M059J (cell line): ENCODE measurements at regions not wholly inside any gene's neighbourhood (a gene's known extent, or its start where the extent isn't known, plus 50 kb on each side); places are given as distances from the start of the nearest gene placed in this dataset.
"Not testable (repeated sequence)": the region's sequence is repeated elsewhere in the genome, so short reads cannot be mapped to it uniquely, and the experiment has no call there.

Experiments
- DNase-seq: peaks from one replicate; pipeline ENCODE4 v3.0.0-alpha.2; 2012; ENCODE audit warnings: low read depth

DNA sequence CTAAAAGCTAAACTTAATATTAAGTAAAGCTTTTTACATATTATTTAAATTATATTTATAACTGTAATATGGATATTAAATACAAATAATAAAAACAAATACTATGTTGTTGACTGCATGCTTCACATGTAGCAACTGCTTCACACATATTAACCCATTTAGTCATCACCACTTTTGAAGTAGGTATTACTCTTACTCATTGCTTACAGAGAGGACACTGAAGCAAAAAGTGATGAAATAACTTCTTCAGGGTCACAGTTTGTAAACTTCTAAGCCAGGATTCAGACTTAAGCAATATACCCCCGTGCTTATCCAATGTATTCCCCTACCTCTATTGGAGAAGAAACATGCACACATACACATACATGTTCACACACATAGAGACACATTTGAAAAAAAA is 166.6 kb downstream of the DKK2 start:
- DNase-seq = peak; percentile 27

GRCh38 chr4:106868381-106869035 is 167.6 kb downstream of the DKK2 start:
- peak; percentile 24 for DNase-seq

DNA sequence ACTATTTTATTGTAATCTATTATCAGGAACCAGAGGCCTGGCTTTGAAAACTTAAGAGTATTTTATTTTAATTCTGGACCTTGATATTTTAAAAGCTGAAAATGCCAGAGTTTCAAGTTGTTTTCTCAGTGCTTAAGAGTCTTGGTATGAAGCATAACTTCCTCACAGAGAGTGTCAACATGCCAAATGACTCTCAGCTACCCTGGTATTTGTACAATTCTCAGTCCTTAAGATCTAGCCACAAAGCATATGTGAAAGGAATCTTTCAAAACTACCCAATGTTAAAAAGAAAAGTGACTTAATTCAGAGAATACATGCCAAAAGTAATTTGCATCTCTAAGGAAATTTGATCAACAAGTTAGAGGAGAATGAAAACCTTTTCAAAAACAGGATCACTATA is 171.9 kb downstream of the DKK2 start:
- DNase-seq = peak; percentile 2

DNA sequence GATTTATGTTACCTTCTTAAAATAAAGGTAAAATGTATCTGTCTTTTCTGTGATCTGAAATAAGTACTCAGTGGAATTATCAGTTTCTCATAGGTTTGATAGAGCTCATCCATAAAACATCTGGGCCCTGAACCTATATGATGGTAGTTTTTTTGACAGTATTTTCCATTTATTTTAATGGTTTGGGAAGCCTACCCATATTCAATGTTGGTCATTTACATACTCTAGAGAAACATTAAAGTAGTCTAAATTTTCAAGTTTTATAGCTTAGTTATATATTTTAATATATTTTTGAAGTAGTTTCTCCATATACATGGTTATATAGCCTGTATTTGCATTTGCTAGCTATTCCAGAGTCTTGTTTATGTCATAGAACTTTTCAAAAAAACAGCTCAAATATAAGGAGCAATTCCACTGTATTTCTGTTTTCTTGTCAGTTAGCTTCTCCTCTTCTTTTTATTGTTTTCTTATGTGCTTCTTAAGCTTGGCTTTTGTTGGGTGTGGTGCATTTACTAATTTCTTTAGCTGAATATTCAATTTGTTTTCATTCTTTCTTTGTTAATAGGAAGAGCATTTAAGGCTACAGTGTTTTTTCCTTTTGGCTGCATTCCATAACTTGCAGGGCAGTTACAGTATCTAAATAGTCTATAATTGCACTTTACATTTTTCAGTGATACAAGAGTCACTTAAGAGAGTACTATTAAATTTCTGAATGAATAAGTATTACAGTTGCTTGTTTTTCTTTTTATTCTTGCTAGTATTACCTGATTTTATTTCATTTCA is 181.4 kb downstream of the DKK2 start:
- no peak for DNase-seq

DNA sequence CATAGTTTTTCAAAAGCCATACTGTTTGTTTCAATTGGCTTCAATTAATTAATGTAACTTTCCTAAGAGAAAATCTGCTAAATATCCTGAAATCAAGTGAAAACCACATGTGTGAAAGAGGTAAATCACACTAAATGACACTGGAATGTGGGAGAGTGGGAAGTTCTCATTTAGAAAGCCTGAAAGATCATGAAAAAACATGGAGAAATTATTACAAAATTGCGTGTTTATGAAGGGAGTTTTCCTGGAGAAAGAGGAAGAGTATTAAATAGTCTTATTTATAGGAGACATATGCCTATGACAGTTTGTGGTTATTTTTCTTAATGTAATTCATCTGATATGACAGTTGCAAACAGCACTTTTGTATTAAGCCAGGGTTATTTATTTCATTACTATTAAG is 183.7 kb downstream of the DKK2 start:
- DNase-seq = no peak

- no peak for DNase-seq
Measured at GRCh38 chr4:106851726-106852125, 184.4 kb downstream of the DKK2 start.

DNA sequence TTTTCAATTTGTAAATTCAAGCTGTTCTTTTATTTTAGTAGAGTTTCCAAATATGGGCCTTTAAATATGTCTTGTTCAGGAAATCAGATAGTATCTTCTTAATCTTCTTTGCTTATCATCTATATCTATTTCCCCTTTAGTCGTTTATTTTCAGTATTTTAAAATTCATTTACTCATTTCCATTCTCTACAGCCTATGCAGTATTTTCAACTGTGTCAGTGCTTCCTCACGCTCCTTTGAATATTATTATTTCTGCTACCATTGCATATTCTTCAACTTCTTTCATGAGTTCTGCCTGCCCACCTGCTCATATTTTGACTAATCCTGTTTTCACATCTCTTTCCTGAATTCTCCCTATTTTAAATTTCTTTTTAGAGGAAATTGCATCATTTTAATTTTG is 185.4 kb downstream of the DKK2 start:
- no peak for DNase-seq

DNA sequence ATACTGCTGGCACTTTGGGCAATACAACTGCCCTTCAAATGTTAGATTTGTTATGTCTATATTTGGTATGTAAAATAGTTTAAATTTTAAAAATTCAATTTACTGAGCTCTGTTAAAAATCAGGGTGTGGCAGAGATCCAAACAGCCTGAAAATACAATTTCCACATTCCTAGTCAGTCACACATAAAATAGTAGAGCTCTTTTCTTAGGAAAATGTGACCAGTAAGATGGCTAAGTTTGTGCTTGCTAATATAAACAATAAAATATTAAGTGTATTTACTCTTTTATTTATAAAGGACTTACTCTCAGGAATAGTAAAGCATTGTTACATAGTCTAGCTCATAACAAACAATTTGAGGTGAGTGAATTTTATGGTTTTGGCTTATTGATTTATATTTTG is 200.2 kb downstream of the DKK2 start:
- no peak for DNase-seq

- no peak for DNase-seq
Measured at GRCh38 chr4:106830879-106831278, 205.2 kb downstream of the DKK2 start.

DNA sequence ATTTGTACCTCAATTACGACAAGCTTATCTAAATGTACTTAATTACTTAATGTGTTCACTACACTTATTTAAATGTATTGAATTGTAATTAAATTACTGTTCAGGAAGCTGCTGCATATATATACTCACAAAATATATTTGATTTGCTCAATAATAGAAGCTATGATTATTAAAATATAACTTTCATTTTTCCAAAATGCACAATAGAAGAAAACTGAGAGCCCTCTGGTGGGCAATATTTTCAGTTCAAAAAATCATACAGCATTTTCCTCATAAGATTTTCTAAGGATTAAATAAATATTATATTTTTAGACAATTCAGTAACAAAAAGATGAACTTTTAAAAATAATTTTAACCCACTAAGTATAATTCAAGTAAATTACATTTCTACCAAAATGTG is 217.3 kb downstream of the DKK2 start:
- DNase-seq = no peak

DNA sequence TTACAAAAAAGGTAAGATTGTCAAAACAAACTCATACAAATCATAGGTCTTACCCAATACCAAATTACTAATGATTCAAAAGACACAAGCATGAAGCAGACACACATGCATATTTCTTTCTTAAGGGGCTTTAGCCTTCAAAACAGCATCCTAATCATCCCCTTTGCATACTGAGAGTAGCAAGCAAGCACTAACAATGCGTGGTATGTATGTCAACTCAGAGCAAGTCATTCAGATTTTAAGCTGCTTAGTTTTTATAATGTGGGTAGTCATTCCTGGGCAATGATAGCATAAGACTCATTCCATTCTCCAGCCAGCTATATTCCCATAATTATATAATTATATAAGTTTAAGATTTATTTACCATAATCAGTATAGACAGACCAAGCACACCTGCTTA is 219.6 kb downstream of the DKK2 start:
- DNase-seq = peak; percentile 8

- no peak for DNase-seq
Measured at GRCh38 chr4:106810122-106810521, 226.0 kb downstream of the DKK2 start.

DNA sequence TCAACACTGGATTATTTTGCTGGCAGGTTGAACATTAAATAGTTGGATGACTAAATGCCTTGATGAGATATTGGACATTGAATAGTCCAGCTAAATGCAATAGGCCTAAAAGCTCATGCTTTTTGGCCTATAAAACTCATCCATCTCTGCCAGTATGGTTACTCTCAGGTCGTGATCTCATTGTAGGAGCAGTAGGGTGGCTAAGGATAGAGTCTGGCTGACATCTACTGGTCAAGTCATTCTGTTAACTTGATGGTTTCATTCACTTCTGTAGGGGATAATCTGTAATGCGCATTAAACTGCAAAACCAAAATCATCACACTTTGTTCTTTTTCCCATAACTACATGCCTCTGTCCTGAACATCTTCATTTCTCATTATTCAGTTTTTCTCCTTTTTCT is 227.0 kb downstream of the DKK2 start:
- DNase-seq = peak; percentile 63

DNA sequence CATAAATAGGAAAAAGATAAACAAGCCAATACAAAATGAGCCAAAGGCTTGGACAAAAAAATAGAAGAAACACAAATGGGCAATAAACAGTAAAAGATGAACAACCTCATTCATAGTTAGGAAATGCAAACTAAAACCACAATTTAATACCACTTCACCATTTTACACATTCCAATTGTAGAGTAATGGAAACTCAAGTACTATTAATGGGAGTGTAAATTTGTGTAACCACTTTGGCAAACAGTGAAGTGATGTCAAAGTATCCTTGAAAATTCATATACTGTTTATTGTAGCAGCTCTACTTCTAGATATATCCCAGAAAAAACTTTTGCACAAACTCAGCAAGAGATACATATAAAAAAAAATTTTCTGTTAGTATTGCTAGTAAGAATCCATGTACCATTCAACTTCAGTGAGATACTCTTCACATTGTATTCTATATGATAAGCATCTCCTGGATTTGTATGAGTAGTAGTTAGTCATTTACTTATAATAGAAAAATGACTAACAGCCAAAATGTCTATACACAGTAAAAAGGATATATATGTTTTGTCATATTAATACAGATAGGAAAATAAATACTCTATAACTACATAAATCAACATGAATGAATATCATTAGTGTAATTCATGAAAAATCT is 229.8 kb downstream of the DKK2 start:
- DNase-seq = peak; percentile 5

- peak; percentile 30 for DNase-seq
Measured at GRCh38 chr4:106803083-106803482, 233.0 kb downstream of the DKK2 start.

- no peak for DNase-seq
Measured at GRCh38 chr4:106801386-106801785, 234.7 kb downstream of the DKK2 start.

GRCh38 chr4:106796876-106797275 is 239.2 kb downstream of the DKK2 start:
- DNase-seq = peak; percentile 7

GRCh38 chr4:106795326-106795725 is 240.8 kb downstream of the DKK2 start:
- DNase-seq = no peak

GRCh38 chr4:106793933-106794332 is 242.2 kb downstream of the DKK2 start:
- no peak for DNase-seq

- no peak for DNase-seq
Measured at GRCh38 chr4:106775636-106776035, 260.5 kb downstream of the DKK2 start.

DNA sequence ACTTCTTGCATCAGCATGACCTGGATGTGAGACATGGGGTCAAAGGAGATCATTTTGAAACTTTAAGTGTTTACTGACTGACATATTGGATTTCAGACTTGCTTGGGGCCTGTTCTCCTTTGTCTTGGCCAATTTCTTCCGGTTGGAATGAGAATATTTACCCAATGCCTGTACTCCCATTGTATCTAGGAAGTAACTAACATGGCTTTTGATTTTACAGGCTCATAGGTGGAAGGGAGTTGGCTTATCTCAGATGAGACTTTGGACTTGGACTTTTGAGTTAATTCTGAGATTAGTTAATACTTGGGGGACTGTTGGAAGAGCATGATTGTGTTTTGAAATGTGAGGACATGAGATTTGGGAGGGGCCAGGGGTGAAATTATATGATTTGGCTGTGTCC is 262.1 kb downstream of the DKK2 start:
- not testable (repeated sequence) for DNase-seq

DNA sequence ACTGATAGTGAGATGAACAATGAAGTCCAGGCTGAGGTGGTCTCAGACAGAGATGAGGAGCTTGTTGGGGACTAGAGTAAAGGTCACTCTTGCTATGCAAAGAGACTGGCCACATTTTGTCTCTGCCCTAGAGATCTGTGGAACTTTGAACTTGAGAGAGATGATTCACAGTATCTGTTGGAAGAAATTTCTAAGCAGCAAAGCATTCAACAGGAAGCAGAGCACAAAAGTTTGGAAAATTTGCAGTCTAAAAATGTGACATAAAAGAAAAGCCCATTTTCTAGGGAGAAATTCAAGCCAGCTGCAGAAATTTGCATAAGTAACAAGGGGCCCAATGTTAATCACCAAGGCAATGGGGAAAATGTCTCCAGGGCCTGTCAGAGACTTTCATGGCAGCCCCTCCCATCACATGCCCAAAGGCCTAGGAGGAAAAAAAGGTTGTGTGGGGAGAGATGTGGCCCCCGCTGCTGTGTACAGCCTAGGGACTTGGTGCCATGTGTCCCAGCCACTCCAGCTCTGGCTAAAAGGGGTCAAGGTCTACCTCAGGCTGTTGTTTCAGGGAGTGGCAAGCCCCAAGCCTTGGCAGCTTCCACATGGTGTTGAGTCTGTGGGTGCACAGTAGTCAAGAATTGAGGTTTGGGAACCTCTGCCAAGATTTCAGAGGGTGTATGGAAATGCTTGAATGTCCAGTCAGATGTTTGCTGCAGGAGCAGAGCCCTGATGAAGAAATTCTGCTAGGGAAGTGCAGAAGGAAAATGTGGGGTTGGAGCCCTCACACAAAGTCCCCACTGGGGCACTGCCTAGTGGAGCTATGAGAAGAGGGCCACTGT is 262.8 kb downstream of the DKK2 start:
- peak; percentile 70 for DNase-seq
